Liver (tissue), 8 donors: ENCODE measurements at regions not wholly inside any gene's neighbourhood (a gene's known extent, or its start where the extent isn't known, plus 50 kb on each side); places are given as distances from the start of the nearest gene placed in this dataset.

Experiments used
- DNase-seq: peaks from one replicate; pipeline ENCODE4 v3.0.0-alpha.2; 2017; ENCODE audit warnings: low spot score
- H3K27ac ChIP-seq, 2 donors: one replicate each; pipeline ENCODE4 v1.7.0; 2013; ENCODE audit warnings: inconsistent platforms in 2 of 2, low read length in 2 of 2, control low read depth in 1 of 2, low read depth in 1 of 2, mild to moderate bottlenecking in 1 of 2
- H3K27me3 ChIP-seq, 4 donors: one replicate each; pipeline versions ENCODE4 v1.6.1 to v1.7.0; 2013; ENCODE audit warnings: low read length in 3 of 4, inconsistent platforms in 1 of 4, mild to moderate bottlenecking in 1 of 4, moderate library complexity in 1 of 4; ENCODE audit not compliant: control insufficient read depth in 4 of 4, insufficient read depth in 4 of 4
- H3K36me3 ChIP-seq, 4 donors: one replicate each; pipeline versions ENCODE4 v1.6.1 to v1.7.0; 2013; ENCODE audit warnings: low read length in 3 of 4, mild to moderate bottlenecking in 3 of 4, low read depth in 1 of 4, moderate library complexity in 1 of 4; ENCODE audit not compliant: control insufficient read depth in 4 of 4, insufficient read depth in 3 of 4
- H3K4me1 ChIP-seq, 4 donors: one replicate each; pipeline versions ENCODE4 v1.6.1 to v1.7.0; 2013; ENCODE audit warnings: low read length in 3 of 4, mild to moderate bottlenecking in 3 of 4, moderate library complexity in 1 of 4; ENCODE audit not compliant: control insufficient read depth in 4 of 4, insufficient read depth in 4 of 4
- H3K4me3 ChIP-seq, 3 donors: one replicate each; pipeline versions ENCODE4 v1.6.1 to v1.7.0; 2013; ENCODE audit warnings: low read length in 3 of 3, control low read depth in 1 of 3, low read depth in 1 of 3, mild to moderate bottlenecking in 1 of 3
- H3K9ac ChIP-seq, 2 donors: one replicate each; pipeline ENCODE4 v1.7.0; 2013; ENCODE audit warnings: low read length in 2 of 2, mild to moderate bottlenecking in 2 of 2, moderate library complexity in 2 of 2, control low read depth in 1 of 2, low read depth in 1 of 2
- H3K9me3 ChIP-seq, 4 donors: one replicate each; pipeline versions ENCODE4 v1.6.1 to v1.7.0; 2013; ENCODE audit warnings: low read length in 3 of 4; ENCODE audit not compliant: control insufficient read depth in 4 of 4
- FOXA1 ChIP-seq: IDR thresholded peaks from 2 replicates; pipeline ENCODE4 v1.6.1; 2016; ENCODE audit warnings: antibody characterized with exemption
- GABPA ChIP-seq, 2 donors: IDR thresholded peaks in 1 of 2; conservative IDR thresholded peaks in 1 of 2; 2 replicates each; pipeline ENCODE4 v1.6.1; 2016; ENCODE audit warnings: antibody characterized with exemption in 2 of 2, mild to moderate bottlenecking in 1 of 2, moderate library complexity in 1 of 2
- HNF4G ChIP-seq: IDR thresholded peaks from 2 replicates; pipeline ENCODE4 v1.6.1; 2016; ENCODE audit warnings: antibody characterized with exemption
- NR2F2 ChIP-seq: IDR thresholded peaks from 2 replicates; pipeline ENCODE4 v1.6.1; 2016; ENCODE audit warnings: antibody characterized with exemption
- SP1 ChIP-seq: IDR thresholded peaks from 2 replicates; pipeline ENCODE4 v1.6.1; 2018; ENCODE audit warnings: antibody characterized with exemption, mild to moderate bottlenecking
- TAF1 ChIP-seq: conservative IDR thresholded peaks from 2 replicates; pipeline ENCODE4 v1.6.1; 2016; ENCODE audit warnings: antibody characterized with exemption, mild to moderate bottlenecking
- YY1 ChIP-seq: IDR thresholded peaks from 2 replicates; pipeline ENCODE4 v1.6.1; 2016; ENCODE audit warnings: antibody characterized with exemption, mild to moderate bottlenecking
- WGBS: extraction: QIAGEN DNeasy Blood & Tissue Kit; methylation state at CpG from one replicate; pipeline ENCODE4 v1.1.7; 2013; 5-methylcytosine and 5-hydroxymethylcytosine counted together
- TF ChIP-seq, protein P1 (sequence below): fragments of 150-350 bp; IDR thresholded peaks from 2 replicates; pipeline ENCODE4 v1.5.1; 2017; ENCODE audit warnings: improper control_type of control experiment, low read depth, low read length; ENCODE audit not compliant: missing input control
- TF ChIP-seq, protein P2 (sequence below): IDR thresholded peaks from 2 replicates; pipeline ENCODE4 v1.6.1; 2016; ENCODE audit warnings: antibody characterized with exemption
- TF ChIP-seq, protein P3 (sequence below): IDR thresholded peaks from 2 replicates; pipeline ENCODE4 v1.6.1; 2016; ENCODE audit warnings: antibody characterized with exemption
- TF ChIP-seq, protein P4 (sequence below): IDR thresholded peaks from 2 replicates; pipeline ENCODE4 v1.6.1; 2016; ENCODE audit warnings: antibody characterized with exemption, mild to moderate bottlenecking
- donor health status: healthy.
- donor health status: healthy.
- donor health status: healthy.
- donor health status: healthy.
- donor health status: healthy.

DNA sequence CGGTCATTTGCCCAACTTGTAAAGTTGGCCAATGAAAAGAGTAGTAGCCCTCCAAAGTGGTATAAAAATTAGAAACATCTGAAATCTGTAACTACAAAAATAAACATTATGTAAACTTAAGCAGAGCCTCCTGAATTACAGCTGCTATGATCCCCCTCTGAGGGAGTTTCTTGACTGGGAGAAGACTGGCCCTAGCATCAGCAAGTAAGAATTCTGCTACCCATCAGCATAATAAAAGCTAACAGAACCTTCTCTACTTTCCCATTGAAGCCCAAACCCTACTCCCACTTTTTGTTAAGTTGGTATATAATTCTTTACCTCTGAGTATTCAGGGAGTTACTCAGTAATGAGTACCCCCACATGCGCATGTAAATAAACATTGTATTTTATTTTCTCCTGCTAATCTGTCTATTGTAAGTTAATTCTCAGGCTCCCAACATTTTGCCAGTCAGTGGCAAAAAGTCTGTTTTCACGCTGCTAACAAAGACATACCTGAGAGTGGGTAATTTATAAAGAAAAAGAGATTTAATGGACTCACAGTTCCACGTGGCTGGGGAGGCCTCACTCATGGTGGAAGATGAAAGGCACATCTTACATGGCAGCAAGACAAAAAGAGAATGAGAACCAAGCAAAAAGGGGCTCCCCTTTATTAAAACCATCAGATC lies 71.3 kb downstream of the MYL12B start (continued):
- TF ChIP-seq, protein P1, sequence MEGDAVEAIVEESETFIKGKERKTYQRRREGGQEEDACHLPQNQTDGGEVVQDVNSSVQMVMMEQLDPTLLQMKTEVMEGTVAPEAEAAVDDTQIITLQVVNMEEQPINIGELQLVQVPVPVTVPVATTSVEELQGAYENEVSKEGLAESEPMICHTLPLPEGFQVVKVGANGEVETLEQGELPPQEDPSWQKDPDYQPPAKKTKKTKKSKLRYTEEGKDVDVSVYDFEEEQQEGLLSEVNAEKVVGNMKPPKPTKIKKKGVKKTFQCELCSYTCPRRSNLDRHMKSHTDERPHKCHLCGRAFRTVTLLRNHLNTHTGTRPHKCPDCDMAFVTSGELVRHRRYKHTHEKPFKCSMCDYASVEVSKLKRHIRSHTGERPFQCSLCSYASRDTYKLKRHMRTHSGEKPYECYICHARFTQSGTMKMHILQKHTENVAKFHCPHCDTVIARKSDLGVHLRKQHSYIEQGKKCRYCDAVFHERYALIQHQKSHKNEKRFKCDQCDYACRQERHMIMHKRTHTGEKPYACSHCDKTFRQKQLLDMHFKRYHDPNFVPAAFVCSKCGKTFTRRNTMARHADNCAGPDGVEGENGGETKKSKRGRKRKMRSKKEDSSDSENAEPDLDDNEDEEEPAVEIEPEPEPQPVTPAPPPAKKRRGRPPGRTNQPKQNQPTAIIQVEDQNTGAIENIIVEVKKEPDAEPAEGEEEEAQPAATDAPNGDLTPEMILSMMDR: no peak
- TF ChIP-seq GABPA (IDR thresholded peaks at IDR 0.05 in 1 of 2, conservative IDR thresholded peaks at IDR 0.05 in 1 of 2) (no peak), NR2F2 (no peak)
- TF ChIP-seq, protein P2, sequence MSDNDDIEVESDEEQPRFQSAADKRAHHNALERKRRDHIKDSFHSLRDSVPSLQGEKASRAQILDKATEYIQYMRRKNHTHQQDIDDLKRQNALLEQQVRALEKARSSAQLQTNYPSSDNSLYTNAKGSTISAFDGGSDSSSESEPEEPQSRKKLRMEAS: no peak

DNA sequence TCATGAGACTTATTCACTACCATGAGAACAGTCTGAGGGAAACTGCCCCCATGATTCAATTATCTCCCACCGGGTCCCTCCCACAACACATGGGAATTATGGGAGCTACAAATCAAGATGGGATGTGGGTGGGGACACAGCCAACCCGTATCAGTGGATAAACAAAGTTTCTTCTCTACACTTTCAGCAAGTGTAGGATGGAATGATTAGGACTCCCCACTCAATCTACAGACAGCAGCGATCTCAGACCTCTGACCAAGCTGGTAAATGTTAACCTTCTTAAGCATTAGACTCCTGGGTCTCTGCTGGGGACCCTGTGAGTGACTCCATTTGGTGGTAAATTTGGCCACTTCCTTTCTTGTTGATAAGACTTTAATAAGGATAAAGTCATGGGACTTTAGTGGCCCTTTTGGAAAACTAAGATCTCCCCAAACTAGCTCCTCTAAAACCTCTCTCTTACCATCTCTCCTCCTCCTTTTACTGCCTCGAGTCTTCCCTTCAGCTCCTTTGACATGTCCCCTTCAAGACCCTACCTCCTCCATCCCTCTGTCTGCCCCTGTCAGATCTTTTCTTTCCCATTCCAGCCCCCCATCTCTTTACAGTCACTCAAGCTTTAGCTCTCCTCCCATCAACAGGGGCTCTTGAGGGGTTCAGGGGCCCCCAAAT lies 71.9 kb downstream of the MYL12B start:
- Histone ChIP-seq H3K27me3 (no peaks in the 10 kb centered on the region), H3K36me3 (no peaks in the 10 kb centered on the region), H3K4me1 (no peaks in the 10 kb centered on the region), H3K9me3 (no peaks in the 10 kb centered on the region), H3K4me3 (no peak overlapping the region), H3K9ac (no peak overlapping the region), H3K27ac (no peak overlapping the region)
- no peak for DNase-seq
- WGBS: 87% methylated on average over 4 of the region's 4 CpGs
- no peak for TF ChIP-seq TAF1
- TF ChIP-seq FOXA1: no peak
- TF ChIP-seq, protein P2: no peak
- TF ChIP-seq HNF4G: no peak
- no peak for TF ChIP-seq NR2F2
- TF ChIP-seq YY1: no peak
- TF ChIP-seq, protein P3, sequence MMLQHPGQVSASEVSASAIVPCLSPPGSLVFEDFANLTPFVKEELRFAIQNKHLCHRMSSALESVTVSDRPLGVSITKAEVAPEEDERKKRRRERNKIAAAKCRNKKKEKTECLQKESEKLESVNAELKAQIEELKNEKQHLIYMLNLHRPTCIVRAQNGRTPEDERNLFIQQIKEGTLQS: no peak
- TF ChIP-seq, protein P4, sequence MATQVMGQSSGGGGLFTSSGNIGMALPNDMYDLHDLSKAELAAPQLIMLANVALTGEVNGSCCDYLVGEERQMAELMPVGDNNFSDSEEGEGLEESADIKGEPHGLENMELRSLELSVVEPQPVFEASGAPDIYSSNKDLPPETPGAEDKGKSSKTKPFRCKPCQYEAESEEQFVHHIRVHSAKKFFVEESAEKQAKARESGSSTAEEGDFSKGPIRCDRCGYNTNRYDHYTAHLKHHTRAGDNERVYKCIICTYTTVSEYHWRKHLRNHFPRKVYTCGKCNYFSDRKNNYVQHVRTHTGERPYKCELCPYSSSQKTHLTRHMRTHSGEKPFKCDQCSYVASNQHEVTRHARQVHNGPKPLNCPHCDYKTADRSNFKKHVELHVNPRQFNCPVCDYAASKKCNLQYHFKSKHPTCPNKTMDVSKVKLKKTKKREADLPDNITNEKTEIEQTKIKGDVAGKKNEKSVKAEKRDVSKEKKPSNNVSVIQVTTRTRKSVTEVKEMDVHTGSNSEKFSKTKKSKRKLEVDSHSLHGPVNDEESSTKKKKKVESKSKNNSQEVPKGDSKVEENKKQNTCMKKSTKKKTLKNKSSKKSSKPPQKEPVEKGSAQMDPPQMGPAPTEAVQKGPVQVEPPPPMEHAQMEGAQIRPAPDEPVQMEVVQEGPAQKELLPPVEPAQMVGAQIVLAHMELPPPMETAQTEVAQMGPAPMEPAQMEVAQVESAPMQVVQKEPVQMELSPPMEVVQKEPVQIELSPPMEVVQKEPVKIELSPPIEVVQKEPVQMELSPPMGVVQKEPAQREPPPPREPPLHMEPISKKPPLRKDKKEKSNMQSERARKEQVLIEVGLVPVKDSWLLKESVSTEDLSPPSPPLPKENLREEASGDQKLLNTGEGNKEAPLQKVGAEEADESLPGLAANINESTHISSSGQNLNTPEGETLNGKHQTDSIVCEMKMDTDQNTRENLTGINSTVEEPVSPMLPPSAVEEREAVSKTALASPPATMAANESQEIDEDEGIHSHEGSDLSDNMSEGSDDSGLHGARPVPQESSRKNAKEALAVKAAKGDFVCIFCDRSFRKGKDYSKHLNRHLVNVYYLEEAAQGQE: no peak
- TF ChIP-seq, protein P1: no peak
- no peak for TF ChIP-seq SP1
